ENCODE measurements at regions not wholly inside any gene's neighbourhood (a gene's known extent, or its start where the extent isn't known, plus 50 kb on each side); places are given as distances from the start of the nearest gene placed in this dataset.

- Mint-ChIP-seq H3K9me3 (peaks cover 28 to 35% (median 34%) of the 10 kb centered on the region in 3 donors), H3K27ac (no peak overlapping the region), H3K4me3 (no peak overlapping the region), H3K4me1 (no peaks in the 10 kb centered on the region), H3K36me3 (no peaks in the 10 kb centered on the region), H3K27me3 (peaks cover 0 to 1% of the 10 kb centered on the region in 2 donors)
- H3K27ac ChIP-seq (ENCODE audit: low read length), result no peak overlapping the region
- WGBS (ENCODE audit: insufficient coverage), result no CpG with 5 or more reads among the region's 2 CpGs
- H3K27me3 ChIP-seq (replicated peaks in 1 of 2; ENCODE audit: control insufficient read depth in 2 of 2, extremely low read depth in 1 of 2, insufficient read depth in 2 of 2, low read length in 1 of 2), result no peaks in the 10 kb centered on the region
- H3K9me3 ChIP-seq, result no peaks in the 10 kb centered on the region
- no peak overlapping the region for H3K4me3 ChIP-seq (ENCODE audit: control insufficient read depth in 1 of 2, extremely low read depth in 1 of 2, low read length in 1 of 2)
- DNase-seq, result no peak
- no peaks in the 10 kb centered on the region for H3K36me3 ChIP-seq (ENCODE audit: control insufficient read depth in 2 of 2, extremely low read depth in 1 of 2, insufficient read depth in 1 of 2, low read length in 1 of 2)
- CTCF ChIA-PET, result no interaction called here
- no peaks in the 10 kb centered on the region for H3K4me1 ChIP-seq (ENCODE audit: control insufficient read depth in 1 of 2, extremely low read depth in 1 of 2, insufficient read depth in 2 of 2, low read length in 2 of 2)
- ATAC-seq (replicated peaks in 1 of 4), result no peak
- POLR2A ChIA-PET, result no interaction called here
These were observed 264.8 kb upstream of the CDH11 start for GRCh38 chr16:65386672-65387071.

GRCh38 chr16:65384441-65384840, 262.6 kb upstream of the CDH11 start:
- POLR2A ChIA-PET, result no interaction called here
- H3K4me3 ChIP-seq (ENCODE audit: control insufficient read depth in 1 of 2, extremely low read depth in 1 of 2, low read length in 1 of 2), result no peak overlapping the region
- H3K27ac ChIP-seq (ENCODE audit: low read length), result no peak overlapping the region
- no peaks in the 10 kb centered on the region for H3K9me3 ChIP-seq
- CTCF ChIA-PET, result no interaction called here
- ATAC-seq (replicated peaks in 1 of 4) (no peak), DNase-seq (no peak)
- no CpG with 5 or more reads among the region's 1 CpG for WGBS (ENCODE audit: insufficient coverage)
- H3K36me3 Mint-ChIP-seq, result no peaks in the 10 kb centered on the region
- H3K9me3 Mint-ChIP-seq, result peaks cover 26 to 39% (median 37%) of the 10 kb centered on the region in 3 donors
- H3K4me1 Mint-ChIP-seq, result no peaks in the 10 kb centered on the region
- H3K4me3 Mint-ChIP-seq, result no peak overlapping the region
- no peak overlapping the region for H3K27ac Mint-ChIP-seq
- H3K27me3 ChIP-seq (replicated peaks in 1 of 2; ENCODE audit: control insufficient read depth in 2 of 2, extremely low read depth in 1 of 2, insufficient read depth in 2 of 2, low read length in 1 of 2), result no peaks in the 10 kb centered on the region
- no peaks in the 10 kb centered on the region for H3K36me3 ChIP-seq (ENCODE audit: control insufficient read depth in 2 of 2, extremely low read depth in 1 of 2, insufficient read depth in 1 of 2, low read length in 1 of 2)
- peaks cover 0 to 1% of the 10 kb centered on the region in 2 donors for H3K27me3 Mint-ChIP-seq
- H3K4me1 ChIP-seq (ENCODE audit: control insufficient read depth in 1 of 2, extremely low read depth in 1 of 2, insufficient read depth in 2 of 2, low read length in 2 of 2), result no peaks in the 10 kb centered on the region

DNA sequence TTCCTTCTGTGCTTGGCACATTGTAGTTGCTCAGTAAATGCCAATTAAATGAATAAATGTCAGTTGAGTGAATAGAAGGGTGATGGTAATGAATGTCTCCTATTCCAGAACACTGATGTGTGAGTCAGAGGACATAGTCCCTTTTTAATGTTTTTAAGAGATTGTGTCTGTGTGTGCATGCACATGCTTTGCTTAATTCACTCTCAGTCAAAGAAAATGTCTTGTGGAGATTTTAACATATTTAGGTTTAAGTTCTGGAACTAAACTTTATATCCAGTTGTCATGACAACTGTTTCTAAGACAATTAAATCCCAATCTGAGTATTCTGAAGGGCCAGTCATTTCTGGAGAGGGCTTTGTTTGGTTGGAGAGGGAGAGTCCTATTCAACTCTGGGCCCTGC, 255.3 kb upstream of the CDH11 start:
- no peaks in the 10 kb centered on the region for H3K4me1 ChIP-seq (ENCODE audit: control insufficient read depth in 1 of 2, extremely low read depth in 1 of 2, insufficient read depth in 2 of 2, low read length in 2 of 2)
- ChIA-PET POLR2A (no interaction called here), CTCF (no interaction called here)
- no peaks in the 10 kb centered on the region for H3K36me3 ChIP-seq (ENCODE audit: control insufficient read depth in 2 of 2, extremely low read depth in 1 of 2, insufficient read depth in 1 of 2, low read length in 1 of 2)
- H3K27me3 ChIP-seq (replicated peaks in 1 of 2; ENCODE audit: control insufficient read depth in 2 of 2, extremely low read depth in 1 of 2, insufficient read depth in 2 of 2, low read length in 1 of 2), result no peaks in the 10 kb centered on the region
- H3K27ac ChIP-seq (ENCODE audit: low read length), result no peak overlapping the region
- Mint-ChIP-seq H3K9me3 (peaks cover 9 to 17% (median 15%) of the 10 kb centered on the region in 3 donors), H3K4me3 (no peak overlapping the region), H3K27me3 (no peaks in the 10 kb centered on the region), H3K36me3 (no peaks in the 10 kb centered on the region), H3K27ac (no peak overlapping the region), H3K4me1 (no peaks in the 10 kb centered on the region)
- no peaks in the 10 kb centered on the region for H3K9me3 ChIP-seq
- no peak for ATAC-seq (replicated peaks in 1 of 4)
- H3K4me3 ChIP-seq (ENCODE audit: control insufficient read depth in 1 of 2, extremely low read depth in 1 of 2, low read length in 1 of 2), result no peak overlapping the region
- no peak for DNase-seq

- ChIA-PET CTCF (no interaction called here), POLR2A (no interaction called here)
- H3K27ac Mint-ChIP-seq, result no peak overlapping the region
- no peak overlapping the region for H3K4me3 Mint-ChIP-seq
- no peaks in the 10 kb centered on the region for H3K4me1 ChIP-seq (ENCODE audit: control insufficient read depth in 1 of 2, extremely low read depth in 1 of 2, insufficient read depth in 2 of 2, low read length in 2 of 2)
- no peaks in the 10 kb centered on the region for H3K9me3 ChIP-seq
- H3K4me3 ChIP-seq (ENCODE audit: control insufficient read depth in 1 of 2, extremely low read depth in 1 of 2, low read length in 1 of 2), result no peak overlapping the region
- no peaks in the 10 kb centered on the region for H3K36me3 Mint-ChIP-seq
- H3K27ac ChIP-seq (ENCODE audit: low read length), result no peak overlapping the region
- H3K27me3 ChIP-seq (replicated peaks in 1 of 2; ENCODE audit: control insufficient read depth in 2 of 2, extremely low read depth in 1 of 2, insufficient read depth in 2 of 2, low read length in 1 of 2), result no peaks in the 10 kb centered on the region
- peaks cover 5 to 12% (median 10%) of the 10 kb centered on the region in 3 donors for H3K9me3 Mint-ChIP-seq
- ATAC-seq (replicated peaks in 1 of 4) (no peak), DNase-seq (no peak)
- WGBS (ENCODE audit: insufficient coverage), result 88% methylated on average over 3 of the region's 3 CpGs
- H3K36me3 ChIP-seq (ENCODE audit: control insufficient read depth in 2 of 2, extremely low read depth in 1 of 2, insufficient read depth in 1 of 2, low read length in 1 of 2), result no peaks in the 10 kb centered on the region
- H3K27me3 Mint-ChIP-seq, result no peaks in the 10 kb centered on the region
- no peaks in the 10 kb centered on the region for H3K4me1 Mint-ChIP-seq
These were observed 254.7 kb upstream of the CDH11 start for GRCh38 chr16:65376601-65377000.

DNA sequence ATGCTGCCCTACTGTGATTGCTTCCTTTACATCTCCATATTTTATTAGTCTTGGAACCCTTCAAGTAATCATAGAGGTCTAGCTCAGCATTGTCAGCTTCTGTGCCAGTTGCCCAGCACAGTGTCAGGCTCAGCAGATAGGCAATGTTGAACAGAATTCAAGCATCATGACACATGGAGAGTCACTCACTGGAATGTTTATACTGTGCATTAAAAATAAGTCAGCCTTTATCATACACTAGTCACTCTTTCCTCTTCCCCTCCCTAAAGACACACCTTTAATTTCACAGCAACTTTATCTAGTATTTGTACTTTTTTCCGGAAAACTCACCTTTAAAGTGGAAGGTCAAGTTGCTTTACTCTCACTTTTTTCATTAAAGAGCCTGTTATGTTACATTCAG, 253.8 kb upstream of the CDH11 start:
- no CpG with 5 or more reads among the region's 1 CpG for WGBS (ENCODE audit: insufficient coverage)
- Histone ChIP-seq H3K27ac (ENCODE audit: low read length) (no peak overlapping the region), H3K4me3 (ENCODE audit: control insufficient read depth in 1 of 2, extremely low read depth in 1 of 2, low read length in 1 of 2) (no peak overlapping the region), H3K36me3 (ENCODE audit: control insufficient read depth in 2 of 2, extremely low read depth in 1 of 2, insufficient read depth in 1 of 2, low read length in 1 of 2) (no peaks in the 10 kb centered on the region), H3K9me3 (no peaks in the 10 kb centered on the region), H3K27me3 (replicated peaks in 1 of 2; ENCODE audit: control insufficient read depth in 2 of 2, extremely low read depth in 1 of 2, insufficient read depth in 2 of 2, low read length in 1 of 2) (no peaks in the 10 kb centered on the region), H3K4me1 (ENCODE audit: control insufficient read depth in 1 of 2, extremely low read depth in 1 of 2, insufficient read depth in 2 of 2, low read length in 2 of 2) (no peaks in the 10 kb centered on the region)
- DNase-seq (no peak), ATAC-seq (replicated peaks in 1 of 4) (no peak)
- ChIA-PET POLR2A (no interaction called here), CTCF (no interaction called here)
- no peaks in the 10 kb centered on the region for H3K27me3 Mint-ChIP-seq
- peaks cover 2 to 10% (median 6%) of the 10 kb centered on the region in 3 donors for H3K9me3 Mint-ChIP-seq
- H3K4me1 Mint-ChIP-seq, result no peaks in the 10 kb centered on the region
- no peak overlapping the region for H3K27ac Mint-ChIP-seq
- no peak overlapping the region for H3K4me3 Mint-ChIP-seq
- no peaks in the 10 kb centered on the region for H3K36me3 Mint-ChIP-seq

DNA sequence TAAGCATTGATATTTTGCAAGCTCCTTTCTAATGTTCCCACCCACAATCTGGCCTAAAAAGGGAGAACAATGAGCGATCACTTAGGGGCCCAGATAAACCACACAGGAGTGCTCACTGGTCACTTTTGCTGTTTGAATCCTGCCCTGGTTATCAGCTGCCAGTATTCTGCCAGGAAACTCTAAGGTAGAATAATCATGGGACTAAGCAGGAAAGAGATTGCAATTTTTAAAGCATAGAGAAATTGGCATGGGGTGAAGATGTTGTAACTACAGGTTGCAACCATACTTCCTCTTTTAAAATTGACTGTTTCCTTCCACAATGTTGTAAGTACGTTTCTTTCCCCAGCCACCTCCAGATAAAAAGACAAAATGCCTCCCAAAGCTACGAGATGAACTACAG, 251.2 kb upstream of the CDH11 start:
- ChIA-PET CTCF (no interaction called here), POLR2A (no interaction called here)
- peaks cover 5 to 13% (median 7%) of the 10 kb centered on the region in 3 donors for H3K9me3 Mint-ChIP-seq
- Histone ChIP-seq H3K27me3 (replicated peaks in 1 of 2; ENCODE audit: control insufficient read depth in 2 of 2, extremely low read depth in 1 of 2, insufficient read depth in 2 of 2, low read length in 1 of 2) (no peaks in the 10 kb centered on the region), H3K36me3 (ENCODE audit: control insufficient read depth in 2 of 2, extremely low read depth in 1 of 2, insufficient read depth in 1 of 2, low read length in 1 of 2) (no peaks in the 10 kb centered on the region), H3K4me1 (ENCODE audit: control insufficient read depth in 1 of 2, extremely low read depth in 1 of 2, insufficient read depth in 2 of 2, low read length in 2 of 2) (no peaks in the 10 kb centered on the region), H3K27ac (ENCODE audit: low read length) (no peak overlapping the region), H3K4me3 (ENCODE audit: control insufficient read depth in 1 of 2, extremely low read depth in 1 of 2, low read length in 1 of 2) (no peak overlapping the region), H3K9me3 (no peaks in the 10 kb centered on the region)
- ATAC-seq (replicated peaks in 1 of 4), result no peak
- H3K36me3 Mint-ChIP-seq, result no peaks in the 10 kb centered on the region
- no peak for DNase-seq
- WGBS (ENCODE audit: insufficient coverage), result 14% methylated on average over 1 of the region's 3 CpGs
- no peak overlapping the region for H3K27ac Mint-ChIP-seq
- no peaks in the 10 kb centered on the region for H3K4me1 Mint-ChIP-seq
- no peaks in the 10 kb centered on the region for H3K27me3 Mint-ChIP-seq
- no peak overlapping the region for H3K4me3 Mint-ChIP-seq

DNA sequence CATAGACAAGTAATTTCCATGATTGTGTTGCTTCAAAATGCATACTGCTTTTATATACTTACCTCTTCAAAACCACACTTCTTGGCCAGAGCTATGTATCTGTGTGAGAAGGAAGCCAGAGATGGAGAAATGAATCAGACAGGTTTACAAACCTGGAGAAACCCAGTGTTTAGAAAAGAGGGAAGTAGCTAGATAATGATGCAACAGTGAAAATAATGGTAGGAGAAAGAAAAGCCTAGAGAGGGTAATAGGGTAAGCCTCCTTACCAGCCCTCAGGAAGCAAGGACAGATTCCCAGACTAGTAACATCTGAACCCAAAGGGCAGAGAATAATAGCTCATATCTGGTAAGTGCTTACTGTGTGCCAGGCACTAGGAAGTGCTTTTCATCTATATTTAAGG, 250.3 kb upstream of the CDH11 start:
- H3K36me3 ChIP-seq (ENCODE audit: control insufficient read depth in 2 of 2, extremely low read depth in 1 of 2, insufficient read depth in 1 of 2, low read length in 1 of 2), result no peaks in the 10 kb centered on the region
- Mint-ChIP-seq H3K27ac (no peak overlapping the region), H3K4me1 (no peaks in the 10 kb centered on the region), H3K36me3 (no peaks in the 10 kb centered on the region), H3K9me3 (peaks cover 5 to 13% (median 7%) of the 10 kb centered on the region in 3 donors), H3K27me3 (no peaks in the 10 kb centered on the region), H3K4me3 (no peak overlapping the region)
- no peaks in the 10 kb centered on the region for H3K9me3 ChIP-seq
- POLR2A ChIA-PET, result no interaction called here
- CTCF ChIA-PET, result no interaction called here
- H3K4me1 ChIP-seq (ENCODE audit: control insufficient read depth in 1 of 2, extremely low read depth in 1 of 2, insufficient read depth in 2 of 2, low read length in 2 of 2), result no peaks in the 10 kb centered on the region
- H3K4me3 ChIP-seq (ENCODE audit: control insufficient read depth in 1 of 2, extremely low read depth in 1 of 2, low read length in 1 of 2), result no peak overlapping the region
- DNase-seq, result no peak
- no peaks in the 10 kb centered on the region for H3K27me3 ChIP-seq (replicated peaks in 1 of 2; ENCODE audit: control insufficient read depth in 2 of 2, extremely low read depth in 1 of 2, insufficient read depth in 2 of 2, low read length in 1 of 2)
- no peak for ATAC-seq (replicated peaks in 1 of 4)
- H3K27ac ChIP-seq (ENCODE audit: low read length), result no peak overlapping the region

All from T-cell (primary cell).